ENCODE measurements at regions not wholly inside any gene's neighbourhood (a gene's known extent, or its start where the extent isn't known, plus 50 kb on each side); places are given as distances from the start of the nearest gene placed in this dataset.

- TF ChIP-seq POLR2A (IDR thresholded peaks at IDR 0.05), result no peak
- TF ChIP-seq CTCF (IDR thresholded peaks at IDR 0.05), result no peak
These were observed 180.6 kb downstream of the FOXA2 start for GRCh38 chr20:22403632-22404361.

All from testis (tissue), 2 donors.